ENCODE measurements at regions not wholly inside any gene's neighbourhood (a gene's known extent, or its start where the extent isn't known, plus 50 kb on each side); places are given as distances from the start of the nearest gene placed in this dataset.

GRCh38 chr22:46049726-46050450, 72.9 kb upstream of the WNT7B start:
- TF ChIP-seq CTCF (IDR thresholded peaks at IDR 0.05) (no peak), EP300 (IDR thresholded peaks at IDR 0.05) (no peak), POLR2AphosphoS5 (IDR thresholded peaks at IDR 0.05) (no peak)

Measured in gastroesophageal sphincter (tissue), 3 donors.